Activated naive CD4-positive, alpha-beta T cell treated with anti-CD3 and anti-CD28 coated beads, Interleukin-2, amount 50 U/mL, for 16 hours (primary cell): ENCODE measurements at regions not wholly inside any gene's neighbourhood (a gene's known extent, or its start where the extent isn't known, plus 50 kb on each side); places are given as distances from the start of the nearest gene placed in this dataset.

ENCODE experiments used
- DNase-seq: peaks from one replicate; pipeline ENCODE4 v3.0.0-alpha.2; 2020

DNA sequence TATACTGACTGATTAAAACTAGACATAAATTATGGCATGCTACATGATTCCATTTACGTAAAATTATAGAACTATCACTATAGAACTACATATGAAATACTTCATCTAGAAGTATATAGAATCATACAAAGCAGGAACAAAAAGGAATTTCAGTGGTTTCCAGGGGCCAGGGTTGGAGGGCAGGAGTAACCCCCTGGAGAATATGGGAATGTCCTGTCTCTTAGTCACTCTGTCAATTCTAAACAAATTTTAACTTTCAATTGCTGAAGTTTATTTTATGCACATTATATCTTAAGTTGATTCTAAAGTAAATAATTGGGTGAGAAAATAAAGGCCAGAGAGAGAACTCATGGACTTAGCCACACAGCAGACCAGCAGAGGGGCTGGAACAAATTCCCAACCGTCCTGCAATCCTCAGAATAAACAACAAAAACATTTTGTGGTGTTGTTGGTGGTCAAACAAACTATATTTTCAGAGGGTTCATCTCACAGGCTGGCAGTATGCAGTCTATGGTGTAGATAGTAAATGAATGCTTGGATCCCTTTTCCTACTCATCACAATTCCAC is 476.9 kb upstream of the SLIT2 start:
- no peak for DNase-seq

GRCh38 chr4:19772581-19772980 is 479.1 kb upstream of the SLIT2 start:
- DNase-seq, result no peak

DNA sequence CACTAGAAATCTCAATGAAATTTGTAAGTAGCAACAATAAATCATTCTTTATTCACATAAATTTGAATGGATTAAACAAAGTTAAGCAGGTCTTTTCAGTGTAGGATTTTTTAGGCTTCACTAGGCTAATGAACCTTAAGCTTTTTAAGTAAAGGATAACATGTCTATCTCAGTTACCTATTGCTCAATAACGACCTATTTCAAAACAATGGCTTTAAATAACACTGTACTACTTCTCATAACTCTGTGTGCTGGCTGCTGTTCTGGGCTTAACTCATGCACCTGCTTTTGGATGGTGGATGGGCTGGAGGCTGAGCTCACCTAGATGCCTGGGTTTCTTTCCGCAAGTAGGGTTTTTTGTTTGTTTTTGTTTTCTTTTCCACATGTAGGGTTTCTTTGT is 495.0 kb upstream of the SLIT2 start:
- DNase-seq, result no peak

GRCh38 chr4:19752599-19752998 is 499.1 kb upstream of the SLIT2 start:
- no peak for DNase-seq

GRCh38 chr4:19748519-19749479 is 502.9 kb upstream of the SLIT2 start:
- DNase-seq, result no peak

DNA sequence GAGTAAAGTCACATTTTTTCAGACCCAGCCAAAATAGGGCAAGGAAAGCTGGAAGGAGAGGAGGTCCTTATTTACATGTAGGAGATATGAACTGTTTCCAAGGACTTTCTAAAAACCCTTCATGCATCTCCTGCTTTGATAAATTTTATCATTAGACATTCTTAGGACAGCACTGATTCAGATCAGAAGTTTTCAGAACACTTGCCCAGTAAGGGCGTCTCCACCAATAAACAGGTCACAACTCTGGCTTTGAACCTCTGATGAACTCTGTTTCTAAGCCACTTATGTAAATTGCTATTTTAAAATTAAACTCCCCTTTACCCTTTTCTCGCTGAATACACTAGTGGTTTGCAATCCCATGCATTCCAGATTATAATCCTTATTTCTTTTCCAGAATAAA is 505.3 kb upstream of the SLIT2 start:
- DNase-seq, result no peak

DNA sequence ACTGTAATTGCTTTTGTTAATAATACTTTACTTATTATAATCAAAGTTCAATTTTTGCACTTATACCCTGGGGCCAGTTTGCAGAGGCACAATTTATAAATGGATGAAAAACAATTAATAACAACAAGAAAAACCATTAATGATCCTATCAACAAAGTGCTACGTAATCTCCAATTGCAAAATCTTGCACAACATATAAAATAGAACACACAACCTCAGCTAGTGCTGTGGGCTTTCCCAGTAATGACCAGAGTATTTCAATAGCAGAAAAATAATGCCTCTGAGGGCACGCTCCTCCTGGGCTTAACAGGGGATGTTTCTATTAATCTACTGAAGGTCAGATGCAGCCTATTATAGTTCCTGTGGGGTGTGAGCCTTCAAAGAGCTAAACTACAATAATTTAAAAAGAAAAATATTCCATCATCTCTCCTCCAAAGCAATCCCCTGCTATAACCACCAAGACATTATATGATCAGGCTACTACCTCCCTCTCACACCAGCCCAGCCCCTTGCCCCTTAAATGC is 508.5 kb upstream of the SLIT2 start:
- DNase-seq, result no peak

DNA sequence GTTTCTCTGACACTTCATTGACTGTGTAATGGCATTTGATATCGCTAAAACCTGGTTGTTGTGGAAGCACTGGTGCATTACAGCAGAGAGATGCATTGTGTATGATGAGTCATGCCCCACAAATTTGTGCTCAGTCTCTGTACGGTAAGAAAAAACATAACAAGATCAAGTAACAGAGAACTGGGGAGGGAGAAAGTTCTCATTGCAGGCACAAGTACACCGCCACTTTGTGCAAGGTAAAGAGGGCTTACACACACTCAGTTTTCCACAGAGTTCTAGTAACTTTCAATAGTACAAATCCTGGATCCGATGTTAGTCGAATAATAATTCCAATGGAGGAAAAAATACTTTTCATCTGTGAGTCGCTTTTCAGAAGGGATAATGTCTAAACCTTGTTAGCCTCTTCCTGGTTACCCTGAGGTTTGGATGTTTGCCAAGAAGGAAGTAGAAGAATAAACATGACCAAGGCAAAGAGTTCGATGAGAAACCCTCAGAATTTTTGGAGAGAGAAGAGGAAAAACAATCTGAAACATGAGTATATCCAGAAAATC is 512.5 kb upstream of the SLIT2 start:
- no peak for DNase-seq

DNA sequence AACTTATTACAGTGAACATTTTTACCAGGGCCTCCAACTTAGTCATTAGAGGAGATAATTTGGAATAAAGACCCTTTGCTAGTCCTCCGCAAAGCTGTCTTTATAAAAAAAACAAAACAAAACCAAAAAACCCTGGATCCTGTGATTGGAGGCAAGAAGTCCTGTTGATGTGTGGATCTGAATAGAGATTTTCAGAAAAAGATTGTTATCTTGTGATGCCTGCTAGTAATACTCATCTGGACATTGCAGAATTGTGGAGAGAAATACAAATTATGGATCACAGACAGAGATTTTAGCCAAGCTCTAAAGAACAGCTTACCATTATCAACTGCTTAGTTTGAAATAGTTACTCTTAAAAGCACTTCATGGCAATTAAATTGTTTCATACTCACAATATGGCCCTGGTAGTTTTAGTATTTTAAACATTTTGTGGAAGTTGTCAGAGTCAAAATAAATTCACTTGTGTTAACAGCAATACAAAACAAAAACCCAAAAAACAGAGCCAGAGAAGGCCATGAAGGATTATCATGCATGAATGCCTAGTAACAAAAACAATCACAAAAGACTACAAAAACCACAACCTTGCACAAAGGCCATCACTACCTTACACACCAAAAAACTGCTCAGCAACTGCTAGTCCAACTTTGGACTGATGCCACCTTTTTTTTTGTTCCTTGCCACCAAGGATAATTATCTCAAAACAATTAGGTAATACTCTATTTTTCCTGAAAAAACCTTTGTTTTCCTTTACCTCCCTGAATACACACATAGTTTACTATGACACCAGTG is 514.5 kb upstream of the SLIT2 start:
- DNase-seq, result no peak

- DNase-seq, result no peak
These were observed 516.7 kb upstream of the SLIT2 start for GRCh38 chr4:19735012-19735411.

DNA sequence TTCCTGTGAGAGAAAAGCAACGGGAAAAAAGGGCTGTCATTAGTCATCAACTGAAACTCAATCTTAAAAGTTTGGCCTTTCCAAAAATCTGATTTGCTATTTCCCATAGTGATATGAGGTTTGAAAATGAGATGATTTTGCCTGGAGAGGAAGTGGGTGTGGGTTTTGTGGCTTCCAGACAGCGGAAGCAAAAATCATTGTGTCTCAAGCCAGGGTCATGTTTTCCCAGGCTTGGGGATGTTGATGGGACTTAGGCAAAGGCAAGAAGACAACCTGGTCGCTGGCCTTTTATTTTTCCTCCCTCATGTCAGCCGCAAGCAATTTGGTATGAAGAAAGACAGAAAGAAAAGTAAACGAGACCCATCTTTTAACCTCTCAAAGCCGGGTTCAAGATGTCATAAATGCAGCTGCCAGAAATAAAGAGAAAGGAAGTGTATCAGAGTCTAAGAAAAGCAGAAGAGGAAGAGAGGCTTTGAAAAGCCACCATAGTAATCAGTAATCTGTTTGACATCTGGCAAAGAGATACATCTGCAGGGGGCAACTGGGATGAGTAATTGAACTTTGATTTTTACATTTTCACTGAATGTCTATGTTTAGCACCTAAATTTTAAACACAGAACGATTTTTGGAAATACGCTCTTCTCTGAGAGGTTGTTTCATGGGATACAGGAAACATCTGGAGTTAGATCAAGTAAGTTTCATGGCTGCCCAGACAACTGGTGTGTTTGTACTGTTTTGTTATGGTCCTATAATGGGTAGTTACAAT is 521.6 kb upstream of the SLIT2 start:
- DNase-seq, result no peak

- no peak for DNase-seq
These were observed 522.9 kb upstream of the SLIT2 start for GRCh38 chr4:19728773-19729172.

- no peak for DNase-seq
These were observed 524.6 kb upstream of the SLIT2 start for GRCh38 chr4:19727141-19727540.

DNA sequence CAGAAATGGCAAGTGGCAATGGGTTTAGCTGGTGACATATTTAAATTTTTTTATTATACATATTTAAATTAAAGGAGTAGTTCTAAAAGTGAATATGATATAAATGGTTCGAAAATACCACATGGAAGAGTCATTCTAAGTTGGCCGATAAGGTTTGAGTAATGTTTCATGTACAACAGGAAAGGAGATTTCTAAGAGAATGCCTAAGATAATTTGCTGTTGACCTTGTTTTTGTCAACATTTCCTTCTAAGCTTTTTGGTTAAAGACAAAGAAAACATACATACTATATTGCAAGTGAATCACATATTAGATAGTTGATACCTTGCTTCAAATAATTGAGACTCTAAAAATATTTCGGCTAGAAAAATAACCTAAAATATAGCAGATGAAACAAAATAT is 526.6 kb upstream of the SLIT2 start:
- DNase-seq, result no peak

- no peak for DNase-seq
These were observed 529.3 kb upstream of the SLIT2 start for GRCh38 chr4:19722404-19722803.

DNA sequence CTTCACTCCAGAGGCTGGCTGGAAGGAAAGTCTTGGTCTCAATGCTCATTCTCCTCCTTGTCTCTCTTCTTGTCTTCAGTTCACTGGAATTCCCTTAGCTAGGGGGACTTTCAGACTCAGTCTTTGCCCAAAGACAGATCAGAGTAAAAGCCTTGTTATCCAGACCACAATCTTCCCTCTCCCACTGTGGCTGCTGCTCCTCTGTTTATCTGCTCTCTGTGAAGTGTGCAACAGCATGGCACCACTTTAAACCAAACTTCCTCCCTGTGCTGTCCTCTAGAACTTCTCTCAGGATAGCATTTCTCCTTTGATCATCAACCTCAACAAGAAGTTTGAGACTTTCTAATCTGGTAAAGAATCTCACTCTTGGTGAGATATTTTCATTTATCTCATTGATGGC is 530.1 kb upstream of the SLIT2 start:
- no peak for DNase-seq

- no peak for DNase-seq
These were observed 531.1 kb upstream of the SLIT2 start for GRCh38 chr4:19720610-19721009.

DNA sequence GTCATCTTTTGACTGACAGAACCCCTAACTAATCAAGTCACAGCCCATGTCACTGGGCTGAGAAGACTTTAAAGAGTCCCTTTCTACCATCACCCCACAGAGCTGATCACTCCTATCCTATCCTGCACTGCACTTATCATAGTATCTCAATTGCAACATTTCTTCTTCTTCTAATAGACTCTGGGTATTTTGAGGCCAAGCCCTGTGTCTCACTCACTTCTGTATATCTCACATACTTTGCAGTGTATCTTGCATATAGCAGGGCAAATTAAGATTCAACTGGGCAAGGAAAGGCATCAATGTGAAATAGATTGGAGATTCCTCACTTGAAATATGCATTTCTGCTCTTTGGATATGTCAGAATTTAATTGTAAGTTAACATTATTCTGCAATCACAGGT is 531.5 kb upstream of the SLIT2 start:
- DNase-seq, result no peak

- DNase-seq, result no peak
These were observed 539.8 kb upstream of the SLIT2 start for GRCh38 chr4:19711871-19712270.

DNA sequence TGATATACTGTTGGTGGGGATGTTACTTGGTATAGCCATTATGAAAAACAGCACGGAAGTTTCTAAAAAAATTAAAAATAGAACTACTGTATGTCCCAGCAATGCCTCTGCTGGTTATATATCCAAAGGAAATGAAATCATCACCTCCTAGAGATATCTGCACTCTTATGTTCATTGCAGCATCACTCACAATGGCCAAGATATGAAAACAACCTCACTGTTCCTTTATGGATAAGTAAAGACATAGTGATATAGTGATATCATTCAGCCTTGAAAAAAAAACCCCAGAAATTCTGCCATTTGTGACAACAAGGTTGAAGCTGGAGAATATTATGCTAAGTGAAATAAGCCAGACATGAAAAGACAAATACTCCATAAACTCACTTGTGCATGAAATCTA is 543.8 kb upstream of the SLIT2 start:
- no peak for DNase-seq

DNA sequence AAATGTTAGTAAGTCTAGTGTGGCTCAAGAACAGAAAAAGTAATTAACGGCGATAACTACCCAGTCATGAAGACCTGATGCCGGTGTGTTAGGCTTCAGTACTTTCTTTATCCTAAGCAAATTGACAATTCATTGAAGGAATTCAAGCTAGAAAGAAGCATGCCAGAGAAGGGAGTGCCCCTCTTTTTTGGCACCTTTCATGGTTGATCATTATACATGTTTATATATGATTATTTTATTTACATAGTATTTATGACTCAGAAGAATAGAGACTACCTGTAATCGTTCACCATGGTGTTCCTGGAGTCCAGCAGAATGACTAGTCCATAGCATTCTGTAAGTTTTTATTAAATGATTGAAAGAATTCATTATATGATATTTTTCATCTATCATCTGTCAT is 548.3 kb upstream of the SLIT2 start:
- no peak for DNase-seq

- DNase-seq, result no peak
These were observed 550.7 kb upstream of the SLIT2 start for GRCh38 chr4:19700992-19701391.
